Vagina (tissue), 2 donors: ENCODE measurements at regions not wholly inside any gene's neighbourhood (a gene's known extent, or its start where the extent isn't known, plus 50 kb on each side); places are given as distances from the start of the nearest gene placed in this dataset.
"Not testable (repeated sequence)": the region's sequence is repeated elsewhere in the genome, so short reads cannot be mapped to it uniquely, and the experiment has no call there.

ENCODE experiments used
- CTCF ChIP-seq, 3 experiments: fragments of 450-650 bp in 2 of 3; fragments of 200-600 bp in 1 of 3; sonication (generic) in 1 of 3; IDR thresholded peaks; one replicate each; pipeline ENCODE4 v1.5.1; 2017 to 2019; ENCODE audit warnings: antibody characterized with exemption in 3 of 3, mild to moderate bottlenecking in 2 of 3, moderate library complexity in 2 of 3
- POLR2A ChIP-seq, 2 donors: fragments of 450-650 bp; IDR thresholded peaks; one replicate each; pipeline ENCODE4 v1.6.1; 2017; ENCODE audit warnings: antibody characterized with exemption in 2 of 2, mild to moderate bottlenecking in 2 of 2, moderate library complexity in 2 of 2

DNA sequence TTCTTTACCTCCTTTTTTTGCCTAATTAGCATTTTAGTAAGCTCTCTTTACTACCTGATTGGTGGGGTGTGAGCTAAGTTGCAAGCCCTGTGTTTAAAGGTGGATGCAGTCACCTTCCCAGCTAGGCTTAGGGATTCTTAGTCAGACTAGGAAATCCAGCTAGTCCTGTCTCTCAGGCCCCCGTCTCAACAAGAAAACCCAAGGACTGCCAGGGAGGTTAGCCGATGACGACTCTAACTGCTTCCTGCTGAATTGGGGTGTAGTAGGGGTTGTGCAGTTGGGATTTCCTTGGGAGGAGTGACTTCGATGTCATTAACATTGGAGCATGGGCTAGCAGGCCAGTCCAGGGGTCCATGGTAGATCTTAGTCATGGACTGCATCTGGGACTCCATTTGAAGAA is 380.2 kb upstream of the SLC7A11 start:
- TF ChIP-seq CTCF, POLR2A (IDR thresholded peaks at IDR 0.05): not testable (repeated sequence)
